SK-N-MC (cell line): ENCODE measurements at regions not wholly inside any gene's neighbourhood (a gene's known extent, or its start where the extent isn't known, plus 50 kb on each side); places are given as distances from the start of the nearest gene placed in this dataset.

Experiments used
- DNase-seq: peaks from one replicate; pipeline ENCODE4 v3.0.0-alpha.2; 2011; ENCODE audit warnings: low read depth, low spot score
- H3K27ac ChIP-seq: fragments of 200-600 bp; sonication (generic); 2 replicates; pipeline ENCODE4 v1.5.1; 2016; ENCODE audit warnings: mixed run types
- H3K36me3 ChIP-seq: fragments of 200-600 bp; sonication (generic); 2 replicates; pipeline ENCODE4 v1.6.1; 2017; ENCODE audit warnings: antibody characterized with exemption, low read length, mixed read lengths; ENCODE audit not compliant: insufficient read depth
- H3K4me3 ChIP-seq: fragments of 200-600 bp; sonication (generic); 2 replicates; pipeline ENCODE4 v1.5.1; 2016
- H3K9ac ChIP-seq: fragments of 200-600 bp; sonication (generic); 2 replicates; pipeline ENCODE4 v1.8.0; 2017; ENCODE audit warnings: mixed run types, mixed read lengths; ENCODE audit not compliant: insufficient read length
- H3K9me3 ChIP-seq: fragments of 200-600 bp; sonication (generic); 2 replicates; pipeline ENCODE4 v1.6.1; 2017; ENCODE audit warnings: low read depth, mild to moderate bottlenecking, antibody characterized with exemption, low read length, moderate library complexity, mixed read lengths
- EZH2 ChIP-seq: fragments of 200-600 bp; sonication (generic); IDR thresholded peaks from one replicate; pipeline ENCODE4 v1.6.1; 2017; ENCODE audit warnings: antibody characterized with exemption
- FOXP2 ChIP-seq: optimal IDR thresholded peaks from 2 replicates; pipeline ENCODE3; 2011; ENCODE audit warnings: mild to moderate bottlenecking, moderate library complexity; ENCODE audit not compliant: insufficient read depth; ENCODE audit errors: extremely low read length, control extremely low read depth
- POLR2AphosphoS5 ChIP-seq: IDR thresholded peaks from 2 replicates; pipeline ENCODE4 v1.6.1; 2012; ENCODE audit warnings: mild to moderate bottlenecking, low read depth, low read length, borderline replicate concordance

GRCh38 chr2:120949027-120949956, 213.6 kb downstream of the GLI2 start:
- Histone ChIP-seq H3K9me3 (no peaks in the 10 kb centered on the region), H3K4me3 (no peak overlapping the region), H3K36me3 (no peaks in the 10 kb centered on the region), H3K9ac (no peak overlapping the region), H3K27ac (no peak overlapping the region)
- no peak for DNase-seq
- TF ChIP-seq EZH2 (no peak), FOXP2 (no peak), POLR2AphosphoS5 (no peak)

- Histone ChIP-seq H3K36me3 (no peaks in the 10 kb centered on the region), H3K27ac (no peak overlapping the region), H3K9ac (no peak overlapping the region), H3K4me3 (no peak overlapping the region), H3K9me3 (no peaks in the 10 kb centered on the region)
- DNase-seq = no peak
- TF ChIP-seq FOXP2 = no peak
- no peak for TF ChIP-seq POLR2AphosphoS5
- no peak for TF ChIP-seq EZH2
These were observed 214.4 kb downstream of the GLI2 start for GRCh38 chr2:120949957-120950590.

- H3K27ac ChIP-seq = no peak overlapping the region
- no peak overlapping the region for H3K4me3 ChIP-seq
- no peak for DNase-seq
- no peak for TF ChIP-seq FOXP2
- TF ChIP-seq POLR2AphosphoS5 = no peak
- no peak for TF ChIP-seq EZH2
- no peak overlapping the region for H3K9ac ChIP-seq
- H3K36me3 ChIP-seq = no peaks in the 10 kb centered on the region
- no peaks in the 10 kb centered on the region for H3K9me3 ChIP-seq
These were observed 216.0 kb downstream of the GLI2 start for GRCh38 chr2:120951693-120952092.

GRCh38 chr2:120952318-120952717, 216.7 kb downstream of the GLI2 start:
- H3K36me3 ChIP-seq = no peaks in the 10 kb centered on the region
- no peak overlapping the region for H3K27ac ChIP-seq
- no peak for DNase-seq
- no peaks in the 10 kb centered on the region for H3K9me3 ChIP-seq
- H3K9ac ChIP-seq = no peak overlapping the region
- no peak overlapping the region for H3K4me3 ChIP-seq
- TF ChIP-seq EZH2 = no peak
- TF ChIP-seq POLR2AphosphoS5 = no peak
- no peak for TF ChIP-seq FOXP2

GRCh38 chr2:120953066-120953756, 217.5 kb downstream of the GLI2 start:
- H3K27ac ChIP-seq = no peak overlapping the region
- no peak for TF ChIP-seq FOXP2
- TF ChIP-seq EZH2 = no peak
- no peaks in the 10 kb centered on the region for H3K9me3 ChIP-seq
- DNase-seq = no peak
- no peaks in the 10 kb centered on the region for H3K36me3 ChIP-seq
- H3K4me3 ChIP-seq = no peak overlapping the region
- H3K9ac ChIP-seq = no peak overlapping the region

GRCh38 chr2:120953843-120954584, 218.3 kb downstream of the GLI2 start:
- no peak for DNase-seq
- Histone ChIP-seq H3K9me3 (no peaks in the 10 kb centered on the region), H3K4me3 (no peak overlapping the region), H3K9ac (no peak overlapping the region), H3K27ac (no peak overlapping the region), H3K36me3 (no peaks in the 10 kb centered on the region)
- TF ChIP-seq FOXP2 (no peak), EZH2 (no peak)

- no peak overlapping the region for H3K27ac ChIP-seq
- no peak for DNase-seq
- no peaks in the 10 kb centered on the region for H3K36me3 ChIP-seq
- no peaks in the 10 kb centered on the region for H3K9me3 ChIP-seq
- H3K9ac ChIP-seq = no peak overlapping the region
- no peak for TF ChIP-seq POLR2AphosphoS5
- no peak for TF ChIP-seq FOXP2
- TF ChIP-seq EZH2 = no peak
- no peak overlapping the region for H3K4me3 ChIP-seq
These were observed 219.3 kb downstream of the GLI2 start for GRCh38 chr2:120954939-120955338.

- Histone ChIP-seq H3K9ac (no peak overlapping the region), H3K4me3 (no peak overlapping the region), H3K9me3 (no peaks in the 10 kb centered on the region), H3K27ac (no peak overlapping the region), H3K36me3 (no peaks in the 10 kb centered on the region)
- TF ChIP-seq FOXP2 (no peak), EZH2 (no peak), POLR2AphosphoS5 (no peak)
- no peak for DNase-seq
These were observed 219.8 kb downstream of the GLI2 start for GRCh38 chr2:120955427-120955826.
